ENCODE measurements at regions not wholly inside any gene's neighbourhood (a gene's known extent, or its start where the extent isn't known, plus 50 kb on each side); places are given as distances from the start of the nearest gene placed in this dataset.

DNA sequence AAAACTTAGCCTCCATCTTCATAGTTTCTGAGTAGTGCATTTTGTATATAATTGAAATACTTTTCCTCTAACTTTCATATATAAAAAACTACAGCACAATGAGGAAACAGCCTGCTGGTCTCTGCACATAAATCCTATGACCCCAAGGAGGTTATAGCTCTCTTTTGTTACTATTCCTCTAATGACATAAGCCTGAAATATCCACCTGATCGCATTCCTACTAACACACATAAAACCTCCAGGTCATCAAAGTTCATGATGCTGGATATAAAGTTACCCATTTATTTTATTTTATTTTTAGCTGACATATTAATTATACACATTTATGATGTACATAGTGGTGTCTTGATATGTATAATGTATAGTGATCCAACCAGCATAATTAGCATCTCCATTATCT lies 1042.0 kb upstream of the B3GALT2 start:
- TF ChIP-seq, protein P1, sequence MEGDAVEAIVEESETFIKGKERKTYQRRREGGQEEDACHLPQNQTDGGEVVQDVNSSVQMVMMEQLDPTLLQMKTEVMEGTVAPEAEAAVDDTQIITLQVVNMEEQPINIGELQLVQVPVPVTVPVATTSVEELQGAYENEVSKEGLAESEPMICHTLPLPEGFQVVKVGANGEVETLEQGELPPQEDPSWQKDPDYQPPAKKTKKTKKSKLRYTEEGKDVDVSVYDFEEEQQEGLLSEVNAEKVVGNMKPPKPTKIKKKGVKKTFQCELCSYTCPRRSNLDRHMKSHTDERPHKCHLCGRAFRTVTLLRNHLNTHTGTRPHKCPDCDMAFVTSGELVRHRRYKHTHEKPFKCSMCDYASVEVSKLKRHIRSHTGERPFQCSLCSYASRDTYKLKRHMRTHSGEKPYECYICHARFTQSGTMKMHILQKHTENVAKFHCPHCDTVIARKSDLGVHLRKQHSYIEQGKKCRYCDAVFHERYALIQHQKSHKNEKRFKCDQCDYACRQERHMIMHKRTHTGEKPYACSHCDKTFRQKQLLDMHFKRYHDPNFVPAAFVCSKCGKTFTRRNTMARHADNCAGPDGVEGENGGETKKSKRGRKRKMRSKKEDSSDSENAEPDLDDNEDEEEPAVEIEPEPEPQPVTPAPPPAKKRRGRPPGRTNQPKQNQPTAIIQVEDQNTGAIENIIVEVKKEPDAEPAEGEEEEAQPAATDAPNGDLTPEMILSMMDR (IDR thresholded peaks at IDR 0.05; ENCODE audit: low read length) = no peak
- TF ChIP-seq EZH2 (IDR thresholded peaks at IDR 0.05; ENCODE audit: borderline replicate concordance, low read length) = no peak
